ENCODE measurements at regions not wholly inside any gene's neighbourhood (a gene's known extent, or its start where the extent isn't known, plus 50 kb on each side); places are given as distances from the start of the nearest gene placed in this dataset.
"Not testable (repeated sequence)": the region's sequence is repeated elsewhere in the genome, so short reads cannot be mapped to it uniquely, and the experiment has no call there.

DNA sequence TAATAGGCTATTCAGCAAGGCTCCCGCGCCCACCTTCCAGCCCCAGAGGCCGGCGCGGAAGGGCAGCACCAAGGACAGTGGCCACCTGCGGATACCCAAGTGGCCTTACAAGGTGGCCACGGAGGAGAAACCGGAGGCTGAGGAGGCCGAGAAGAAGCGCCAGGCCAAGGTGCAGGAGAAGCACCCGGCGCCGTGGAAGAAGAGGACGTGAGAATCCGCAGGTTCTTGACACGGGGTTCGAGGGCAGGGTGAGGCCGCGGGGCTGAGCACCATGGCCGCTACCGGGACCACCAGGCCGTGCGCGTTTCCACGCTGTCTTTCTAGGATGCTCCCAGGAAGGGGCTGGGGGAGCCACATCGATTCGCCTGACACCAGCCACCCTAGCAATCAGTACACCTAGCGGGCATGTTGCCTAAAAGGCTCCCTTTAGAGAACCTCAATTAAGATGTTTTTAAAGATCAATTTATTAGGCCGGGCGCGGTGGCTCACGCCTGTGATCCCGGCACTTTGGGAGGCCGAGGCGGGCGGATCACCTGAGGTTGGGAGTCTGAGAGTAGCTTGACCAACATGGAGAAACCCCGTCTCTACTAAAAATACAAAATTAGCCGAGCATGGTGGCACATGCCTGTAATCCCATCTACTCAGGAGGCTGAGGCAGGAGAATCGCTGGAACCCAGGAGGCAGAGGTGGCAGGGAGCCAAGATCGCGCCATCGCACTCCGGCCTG, 134.3 kb upstream of the OR4C13 start:
- not testable (repeated sequence) for DNase-seq (ENCODE audit: low read depth)

- DNase-seq (ENCODE audit: low read depth), result not testable (repeated sequence)
These were observed 129.0 kb upstream of the OR4C13 start for GRCh38 chr11:49823188-49823587.

DNA sequence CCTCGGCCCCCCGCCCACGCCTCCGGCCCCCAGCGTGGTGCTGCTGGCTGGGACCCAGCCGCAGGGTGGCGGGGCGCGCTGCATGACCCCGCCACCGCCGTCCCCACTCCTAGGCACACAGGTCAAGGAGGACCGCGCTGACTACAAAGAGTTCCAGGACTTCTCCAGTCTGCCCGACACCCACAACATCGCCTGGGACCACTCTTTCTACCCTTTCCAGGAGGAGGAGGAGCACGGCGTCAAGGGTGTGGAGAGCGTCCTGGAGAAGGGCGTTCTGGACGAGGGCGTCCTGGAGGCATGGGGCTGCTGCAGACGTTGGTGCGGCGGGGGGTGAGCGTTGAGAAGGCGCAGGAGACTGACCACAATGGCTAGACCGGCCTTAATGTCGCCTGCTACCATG, 101.7 kb upstream of the OR4C13 start:
- not testable (repeated sequence) for DNase-seq (ENCODE audit: low read depth)

GRCh38 chr11:49851511-49851910, 100.7 kb upstream of the OR4C13 start:
- DNase-seq (ENCODE audit: low read depth), result no peak

DNA sequence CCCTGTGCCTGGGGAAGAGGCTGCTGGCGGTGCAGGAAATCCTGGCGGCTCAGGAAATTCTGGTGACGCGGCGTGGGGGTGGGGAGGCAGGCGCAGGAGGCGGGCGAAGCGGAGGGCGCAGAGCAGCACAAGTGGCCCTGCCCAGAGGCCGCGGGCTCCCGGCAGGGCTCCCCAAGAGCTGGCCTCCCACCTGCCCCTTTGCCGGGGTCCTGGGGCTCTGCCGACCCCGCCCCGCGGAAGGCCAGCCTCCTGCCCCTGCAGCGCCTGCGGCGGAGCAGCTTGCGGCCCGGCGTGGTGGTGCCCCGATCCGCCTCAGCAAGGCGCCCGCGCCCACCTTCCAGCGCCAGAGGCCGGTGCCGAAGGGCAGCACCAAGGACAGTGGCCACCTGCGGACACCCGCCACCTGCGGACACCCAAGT, 100.2 kb upstream of the OR4C13 start:
- DNase-seq (ENCODE audit: low read depth), result no peak

DNA sequence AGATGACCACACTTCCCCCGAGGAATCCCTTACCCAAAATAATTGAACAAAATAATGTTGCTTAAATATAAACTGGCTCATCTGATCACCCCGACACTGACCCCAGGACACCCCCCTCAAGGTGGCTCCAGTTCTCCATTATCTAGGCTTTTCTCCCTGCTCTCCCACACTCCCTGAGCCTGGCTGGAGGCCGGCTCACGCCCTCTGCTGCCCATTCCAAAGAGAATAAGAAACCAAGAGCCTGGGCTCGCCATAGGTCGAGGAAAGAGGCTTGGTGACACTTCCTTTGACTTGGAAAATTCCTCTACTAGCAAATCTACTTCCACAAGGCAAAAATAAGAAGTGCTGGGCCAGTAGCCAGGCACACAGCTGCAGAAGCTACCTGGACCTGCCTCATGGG, 63.3 kb upstream of the OR4C13 start:
- DNase-seq (ENCODE audit: low read depth), result not testable (repeated sequence)

- DNase-seq (ENCODE audit: low read depth), result not testable (repeated sequence)
These were observed 60.1 kb upstream of the OR4C13 start for GRCh38 chr11:49891910-49892671.

- not testable (repeated sequence) for DNase-seq (ENCODE audit: low read depth)
These were observed 58.7 kb upstream of the OR4C13 start for GRCh38 chr11:49893442-49893841.

Measured in renal cortical epithelial cell (primary cell).